BJ (cell line): ENCODE measurements at regions not wholly inside any gene's neighbourhood (a gene's known extent, or its start where the extent isn't known, plus 50 kb on each side); places are given as distances from the start of the nearest gene placed in this dataset.
"Not testable (repeated sequence)": the region's sequence is repeated elsewhere in the genome, so short reads cannot be mapped to it uniquely, and the experiment has no call there.

Experiments
- CTCF ChIA-PET: fragments of 350-600 bp; formaldehyde crosslinking; extraction: SDS; loops from one replicate; lab custom pipeline; 2021; ENCODE audit warnings: antibody characterized with exemption, inconsistent platforms; lab: Yijun Ruan, JAX
- POLR2A ChIA-PET: fragments of 300-600 bp; sonication (Branson Sonifier 250); formaldehyde crosslinking; extraction: SDS; loops from one replicate; lab custom pipeline; 2021; ENCODE audit warnings: antibody characterized with exemption; lab: Charles Lee
- DNase-seq: peaks from one replicate; pipeline ENCODE4 v3.0.0-alpha.2; 2011; ENCODE audit warnings: low read depth
- H3K27me3 ChIP-seq: 2 replicates; pipeline ENCODE4 v1.6.0; 2011; ENCODE audit warnings: low read length; ENCODE audit not compliant: control insufficient read depth, insufficient read depth
- H3K36me3 ChIP-seq: 2 replicates; pipeline ENCODE4 v1.5.1; 2011; ENCODE audit warnings: low read length; ENCODE audit not compliant: control insufficient read depth, insufficient read depth
- H3K4me3 ChIP-seq: 2 replicates; pipeline ENCODE4 v1.5.1; 2011; ENCODE audit warnings: low read depth, mild to moderate bottlenecking, control low read depth, low read length
- CTCF ChIP-seq: IDR thresholded peaks from 2 replicates; pipeline ENCODE4 v1.5.1; 2011; ENCODE audit warnings: low read depth, mild to moderate bottlenecking, control low read depth, inconsistent platforms, low read length, moderate library complexity; ENCODE audit not compliant: insufficient read depth

DNA sequence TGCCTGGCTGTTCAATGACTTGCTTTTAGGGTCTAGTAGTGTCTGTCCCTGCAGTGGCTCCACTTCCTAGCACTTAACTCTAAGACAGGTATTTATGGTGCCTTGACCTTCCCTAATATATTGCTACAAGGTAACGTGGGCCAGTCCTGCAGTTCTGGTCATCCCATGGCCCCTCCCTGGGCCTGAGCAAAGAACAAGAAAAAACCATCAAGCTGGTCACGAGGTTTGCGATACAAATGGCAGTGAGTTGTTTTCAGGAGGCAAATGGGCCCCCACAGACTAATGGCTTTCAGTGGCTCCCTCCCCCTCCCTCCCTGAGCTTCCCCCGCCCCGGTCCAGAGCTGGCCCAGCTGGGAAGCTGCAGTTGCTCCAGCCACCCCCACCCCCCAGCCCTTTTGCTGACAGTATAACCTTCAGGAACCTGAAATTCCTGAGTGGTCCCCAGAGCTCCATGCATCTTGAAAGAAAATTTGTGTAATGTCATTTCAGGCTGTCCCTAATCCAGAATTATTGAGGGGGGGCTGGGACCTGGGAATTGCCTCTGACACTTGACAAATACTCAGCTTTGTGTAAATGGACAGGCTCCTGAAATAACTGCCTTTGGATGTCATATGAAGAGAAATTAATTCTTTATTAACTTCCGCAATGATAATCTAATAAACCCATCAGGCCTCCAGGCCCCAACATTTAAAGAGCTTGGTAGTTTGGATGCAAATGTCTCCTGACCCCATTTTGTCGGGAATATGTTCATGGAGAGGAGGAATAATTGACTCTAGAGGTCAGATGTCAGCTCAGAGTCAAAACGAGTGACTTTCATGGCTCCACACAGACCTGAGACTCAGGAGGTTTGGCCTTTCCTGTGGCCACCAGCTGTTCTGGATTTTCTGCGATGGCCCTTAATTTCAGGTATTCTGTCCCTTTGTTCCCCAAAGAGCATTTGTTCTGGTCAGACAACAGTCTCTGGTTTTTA lies 153.2 kb upstream of the TOP1 start:
- ChIA-PET CTCF (interaction anchor here (0.6 to 1.3 kb wide), 3 partner anchors 7 to 130 kb away, joined by 3 to 4 read pairs (median 3); no protein-coding TSS in a partner anchor), POLR2A (no interaction called here)
- Histone ChIP-seq H3K4me3 (no peak overlapping the region), H3K36me3 (no peaks in the 10 kb centered on the region), H3K27me3 (no peaks in the 10 kb centered on the region)
- no peak for DNase-seq
- no peak for TF ChIP-seq CTCF

GRCh38 chr20:40878099-40878498 lies 150.5 kb upstream of the TOP1 start:
- CTCF ChIA-PET, POLR2A ChIA-PET: not testable (repeated sequence)

GRCh38 chr20:40880063-40880728 lies 148.4 kb upstream of the TOP1 start:
- POLR2A ChIA-PET = no interaction called here
- H3K4me3 ChIP-seq = no peak overlapping the region
- no peak for DNase-seq
- H3K36me3 ChIP-seq = no peaks in the 10 kb centered on the region
- no peak for TF ChIP-seq CTCF
- CTCF ChIA-PET = interaction anchor here (0.6 to 1.1 kb wide), 2 partner anchors 9 to 65 kb away, joined by 4 read pairs; no protein-coding TSS in a partner anchor
- H3K27me3 ChIP-seq = 0 out of 2 replicates have a peak, but pooled peaks cover 1% of the 10 kb centered on the region

More at GRCh38 chr20:40878099-40878498, 150.5 kb upstream of the TOP1 start:
- not testable (repeated sequence) for H3K36me3 ChIP-seq, H3K4me3 ChIP-seq, DNase-seq, H3K27me3 ChIP-seq

GRCh38 chr20:40880729-40881109 lies 147.9 kb upstream of the TOP1 start:
- TF ChIP-seq CTCF = no peak
- Histone ChIP-seq H3K4me3 (no peak overlapping the region), H3K27me3 (0 out of 2 replicates have a peak, but pooled peaks cover 3% of the 10 kb centered on the region), H3K36me3 (no peaks in the 10 kb centered on the region)
- DNase-seq = no peak
- ChIA-PET POLR2A (no interaction called here), CTCF (interaction anchor here (1.1 kb wide), 1 partner anchor 10 kb away, joined by 4 read pairs; no protein-coding TSS in a partner anchor)

DNA sequence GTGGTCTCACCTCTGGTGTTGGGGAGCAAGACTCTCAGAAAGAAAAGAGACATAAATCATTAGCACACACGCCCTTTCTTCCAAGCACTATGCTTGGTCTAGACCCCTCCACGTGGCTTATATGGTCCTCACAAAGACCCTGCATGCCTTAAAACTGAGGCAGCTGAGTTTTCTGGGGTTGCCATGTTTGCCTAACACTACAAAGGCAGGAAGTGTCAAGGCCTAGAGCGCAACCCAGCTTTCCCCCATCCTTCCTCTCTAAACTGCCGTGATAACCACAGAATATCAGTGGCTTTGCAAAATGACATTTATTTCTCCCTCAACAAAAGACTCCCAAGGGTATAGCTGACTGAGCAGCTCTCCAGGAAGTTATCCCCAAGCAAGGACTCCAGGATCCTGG lies 146.5 kb upstream of the TOP1 start:
- TF ChIP-seq CTCF = no peak
- POLR2A ChIA-PET = no interaction called here
- CTCF ChIA-PET = interaction anchor here (1.3 kb wide), 1 partner anchor 8 kb away, joined by 3 read pairs; no protein-coding TSS in a partner anchor

More for the DNA sequence above, 146.5 kb upstream of the TOP1 start:
- DNase-seq = no peak
- 0 out of 2 replicates have a peak, but pooled peaks cover 3% of the 10 kb centered on the region for H3K27me3 ChIP-seq
- no peak overlapping the region for H3K4me3 ChIP-seq
- H3K36me3 ChIP-seq = no peaks in the 10 kb centered on the region
